Trophoblast cell (in vitro differentiated cells and primary cell): ENCODE measurements at regions not wholly inside any gene's neighbourhood (a gene's known extent, or its start where the extent isn't known, plus 50 kb on each side); places are given as distances from the start of the nearest gene placed in this dataset.

Source experiments
- DNase-seq, 2 donors: peaks; one replicate each; pipeline ENCODE4 v3.0.0-alpha.2; 2016
- H2AFZ ChIP-seq: 2 replicates; pipeline ENCODE4 v1.6.1; 2013; ENCODE audit warnings: low read length, moderate library complexity, mild to moderate bottlenecking; ENCODE audit not compliant: insufficient read depth, poor library complexity
- H2AK5ac ChIP-seq: 2 replicates; pipeline ENCODE4 v1.6.1; 2013; ENCODE audit warnings: mild to moderate bottlenecking, low read length
- H2BK120ac ChIP-seq: 2 replicates; pipeline ENCODE4 v1.6.1; 2013; ENCODE audit warnings: low read length, mild to moderate bottlenecking, moderate library complexity; ENCODE audit not compliant: insufficient read depth, poor library complexity
- H2BK12ac ChIP-seq: 2 replicates; pipeline ENCODE4 v1.6.1; 2013; ENCODE audit warnings: mild to moderate bottlenecking, low read length, moderate library complexity
- H2BK5ac ChIP-seq: 2 replicates; pipeline ENCODE4 v1.6.1; 2013; ENCODE audit warnings: low read length, low read depth, moderate library complexity, mild to moderate bottlenecking; ENCODE audit not compliant: poor library complexity
- H3K14ac ChIP-seq: 2 replicates; pipeline ENCODE4 v1.6.1; 2013; ENCODE audit warnings: mild to moderate bottlenecking, low read length
- H3K18ac ChIP-seq: 2 replicates; pipeline ENCODE4 v1.6.1; 2013; ENCODE audit warnings: mild to moderate bottlenecking, low read length
- H3K23ac ChIP-seq: 2 replicates; pipeline ENCODE4 v1.6.1; 2013; ENCODE audit warnings: low read length
- H3K27ac ChIP-seq: 2 replicates; pipeline ENCODE4 v1.5.1; 2013; ENCODE audit warnings: low read depth, mild to moderate bottlenecking, inconsistent platforms, low read length, moderate library complexity
- H3K27me3 ChIP-seq: 2 replicates; pipeline ENCODE4 v1.6.1; 2013; ENCODE audit warnings: inconsistent platforms, mild to moderate bottlenecking, low read length, moderate library complexity; ENCODE audit not compliant: insufficient read depth
- H3K36me3 ChIP-seq, 2 experiments: 1 replicate in 1 of 2; 2 replicates in 1 of 2; pipeline ENCODE4 v1.6.1; 2013; ENCODE audit warnings: low read length in 2 of 2, mild to moderate bottlenecking in 2 of 2, moderate library complexity in 1 of 2; ENCODE audit not compliant: insufficient read depth in 2 of 2, control insufficient read depth in 1 of 2
- H3K4ac ChIP-seq: 2 replicates; pipeline ENCODE4 v1.6.1; 2013; ENCODE audit warnings: low read depth, mild to moderate bottlenecking, low read length, moderate library complexity
- H3K4me1 ChIP-seq, 2 experiments: 1 replicate in 1 of 2; 2 replicates in 1 of 2; pipeline ENCODE4 v1.6.1; 2013; ENCODE audit warnings: low read length in 2 of 2, mild to moderate bottlenecking in 2 of 2, moderate library complexity in 1 of 2; ENCODE audit not compliant: insufficient read depth in 2 of 2, control insufficient read depth in 1 of 2
- H3K4me2 ChIP-seq: 2 replicates; pipeline ENCODE4 v1.6.1; 2013; ENCODE audit warnings: inconsistent platforms, mild to moderate bottlenecking, low read length, moderate library complexity
- H3K4me3 ChIP-seq: 2 replicates; pipeline ENCODE4 v1.5.1; 2013; ENCODE audit warnings: mild to moderate bottlenecking, low read depth, low read length, inconsistent platforms
- H3K79me1 ChIP-seq: one replicate; pipeline ENCODE4 v1.6.1; 2013; ENCODE audit warnings: low read length
- H3K79me2 ChIP-seq: 2 replicates; pipeline ENCODE4 v1.6.1; 2013; ENCODE audit warnings: low read length, mild to moderate bottlenecking; ENCODE audit not compliant: control insufficient read depth, insufficient read depth, poor library complexity
- H3K9ac ChIP-seq: 2 replicates; pipeline ENCODE4 v1.6.1; 2013; ENCODE audit warnings: mild to moderate bottlenecking, low read length
- H3K9me3 ChIP-seq: 2 replicates; pipeline ENCODE4 v1.6.1; 2013; ENCODE audit warnings: low read depth, mild to moderate bottlenecking, control low read depth, inconsistent platforms, low read length; ENCODE audit not compliant: insufficient read depth
- H4K12ac ChIP-seq: 2 replicates; pipeline ENCODE4 v1.6.1; 2013; ENCODE audit warnings: low read depth, mild to moderate bottlenecking, low read length, moderate library complexity
- H4K8ac ChIP-seq: 2 replicates; pipeline ENCODE4 v1.6.1; 2013; ENCODE audit warnings: low read depth, mild to moderate bottlenecking, low read length, moderate library complexity
- H4K91ac ChIP-seq: one replicate; pipeline ENCODE4 v1.6.1; 2013; ENCODE audit warnings: low read depth, mild to moderate bottlenecking, low read length, moderate library complexity
- WGBS: extraction: QIAGEN DNeasy Blood & Tissue Kit; methylation state at CpG from one replicate; pipeline ENCODE4 v1.1.7; 2013; ENCODE audit warnings: missing lambda C conversion rate; ENCODE audit not compliant: insufficient read length, insufficient coverage; ENCODE audit errors: extremely low coverage; 5-methylcytosine and 5-hydroxymethylcytosine counted together

- H3K18ac ChIP-seq = no peak overlapping the region
- no peaks in the 10 kb centered on the region for H3K79me2 ChIP-seq
- no peak overlapping the region for H4K8ac ChIP-seq
- no peak overlapping the region for H3K4ac ChIP-seq
- no peaks in the 10 kb centered on the region for H3K36me3 ChIP-seq
- no peak overlapping the region for H3K27ac ChIP-seq
- H4K12ac ChIP-seq = no peak overlapping the region
- H2AK5ac ChIP-seq = no peak overlapping the region
- H3K79me1 ChIP-seq = peaks cover 1% of the 10 kb centered on the region
- no peak overlapping the region for H3K14ac ChIP-seq
- no peak overlapping the region for H4K91ac ChIP-seq
- no peak overlapping the region for H2BK5ac ChIP-seq
- H3K27me3 ChIP-seq = no peaks in the 10 kb centered on the region
- WGBS = no CpG with 5 or more reads among the region's 6 CpGs
- H2BK12ac ChIP-seq = no peak overlapping the region
- H3K4me3 ChIP-seq = no peak overlapping the region
- no peak for DNase-seq
- no peak overlapping the region for H3K4me2 ChIP-seq
- no peak overlapping the region for H3K23ac ChIP-seq
- no peaks in the 10 kb centered on the region for H3K4me1 ChIP-seq
- H2BK120ac ChIP-seq = no peak overlapping the region
- H2AFZ ChIP-seq = no peak overlapping the region
- no peak overlapping the region for H3K9ac ChIP-seq
- no peaks in the 10 kb centered on the region for H3K9me3 ChIP-seq
Measured at GRCh38 chrX:96440941-96441340, 243.7 kb upstream of the DIAPH2 start.

- Histone ChIP-seq H3K4ac (no peak overlapping the region), H3K79me1 (no peaks in the 10 kb centered on the region), H3K27me3 (no peaks in the 10 kb centered on the region), H3K9me3 (no peaks in the 10 kb centered on the region), H2BK5ac (no peak overlapping the region), H3K4me3 (no peak overlapping the region), H3K36me3 (no peaks in the 10 kb centered on the region), H3K9ac (no peak overlapping the region), H3K18ac (no peak overlapping the region), H3K79me2 (no peaks in the 10 kb centered on the region), H3K27ac (no peak overlapping the region), H3K4me1 (no peaks in the 10 kb centered on the region), H2BK12ac (no peak overlapping the region), H3K14ac (no peak overlapping the region), H2BK120ac (no peak overlapping the region), H2AFZ (no peak overlapping the region), H3K4me2 (no peak overlapping the region), H2AK5ac (no peak overlapping the region), H3K23ac (no peak overlapping the region), H4K12ac (no peak overlapping the region), H4K91ac (no peak overlapping the region), H4K8ac (no peak overlapping the region)
- peak; percentile 12 to 80 for DNase-seq
- WGBS = no CpG with 5 or more reads among the region's 9 CpGs
Measured at GRCh38 chrX:96445531-96446065, 239.0 kb upstream of the DIAPH2 start.

- no peaks in the 10 kb centered on the region for H3K9me3 ChIP-seq
- no peaks in the 10 kb centered on the region for H3K79me1 ChIP-seq
- no peaks in the 10 kb centered on the region for H3K36me3 ChIP-seq
- H3K18ac ChIP-seq = no peak overlapping the region
- H3K4ac ChIP-seq = no peak overlapping the region
- no peaks in the 10 kb centered on the region for H3K79me2 ChIP-seq
- H3K9ac ChIP-seq = no peak overlapping the region
- H2BK120ac ChIP-seq = no peak overlapping the region
- H3K27ac ChIP-seq = no peak overlapping the region
- H2BK5ac ChIP-seq = no peak overlapping the region
- no peak overlapping the region for H3K4me2 ChIP-seq
- H4K91ac ChIP-seq = no peak overlapping the region
- H2BK12ac ChIP-seq = no peak overlapping the region
- WGBS = no CpG with 5 or more reads among the region's 3 CpGs
- H3K4me1 ChIP-seq = no peaks in the 10 kb centered on the region
- H4K8ac ChIP-seq = no peak overlapping the region
- H2AFZ ChIP-seq = no peak overlapping the region
- no peak overlapping the region for H4K12ac ChIP-seq
- no peak overlapping the region for H3K4me3 ChIP-seq
- DNase-seq = no peak
- H3K23ac ChIP-seq = no peak overlapping the region
- no peaks in the 10 kb centered on the region for H3K27me3 ChIP-seq
- no peak overlapping the region for H2AK5ac ChIP-seq
- H3K14ac ChIP-seq = no peak overlapping the region
Measured at GRCh38 chrX:96446524-96446923, 238.1 kb upstream of the DIAPH2 start.

- Histone ChIP-seq H3K4ac (no peak overlapping the region), H2AK5ac (no peak overlapping the region), H3K9ac (no peak overlapping the region), H3K9me3 (no peaks in the 10 kb centered on the region), H2BK12ac (no peak overlapping the region), H4K8ac (no peak overlapping the region), H4K12ac (no peak overlapping the region), H2BK5ac (no peak overlapping the region), H3K79me1 (no peaks in the 10 kb centered on the region), H3K4me3 (no peak overlapping the region), H2BK120ac (no peak overlapping the region), H3K18ac (no peak overlapping the region), H3K4me2 (no peak overlapping the region), H3K27me3 (no peaks in the 10 kb centered on the region), H3K4me1 (no peaks in the 10 kb centered on the region), H3K27ac (no peak overlapping the region), H3K36me3 (no peaks in the 10 kb centered on the region), H3K79me2 (no peaks in the 10 kb centered on the region), H3K23ac (no peak overlapping the region), H3K14ac (no peak overlapping the region), H4K91ac (no peak overlapping the region), H2AFZ (no peak overlapping the region)
- DNase-seq = peak; percentile 24 to 39
- whole genome bisulfite sequencing = no CpG with 5 or more reads among the region's 1 CpG
Measured at GRCh38 chrX:96447161-96447560, 237.5 kb upstream of the DIAPH2 start.
